ENCODE measurements at regions not wholly inside any gene's neighbourhood (a gene's known extent, or its start where the extent isn't known, plus 50 kb on each side); places are given as distances from the start of the nearest gene placed in this dataset.
"Not testable (repeated sequence)": the region's sequence is repeated elsewhere in the genome, so short reads cannot be mapped to it uniquely, and the experiment has no call there.

DNA sequence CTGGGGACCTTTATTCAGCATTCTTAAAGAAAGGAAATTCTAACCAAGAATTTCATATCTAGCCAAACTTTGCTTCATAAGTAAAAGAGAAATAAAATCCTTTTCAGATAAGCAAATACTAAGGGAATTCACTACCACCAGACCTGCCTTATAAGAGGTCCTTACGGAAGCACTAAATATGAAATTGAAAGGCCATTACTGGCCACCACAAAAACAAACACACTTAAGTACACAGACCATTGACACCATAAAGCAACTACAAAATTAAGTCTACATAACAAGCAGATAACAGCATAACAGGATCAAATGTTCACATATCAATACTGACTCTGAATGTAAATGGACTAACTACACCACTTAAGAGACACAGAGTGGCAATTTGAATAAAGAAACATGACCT lies 361.4 kb upstream of the POU5F2 start:
- H3K27ac ChIP-seq (ENCODE audit: low read length): no peak overlapping the region
- no peaks in the 10 kb centered on the region for H3K4me1 ChIP-seq (ENCODE audit: control insufficient read depth, insufficient read depth, low read length)
- ATAC-seq: no peak
- intact Hi-C loops (cut with DNase I): no loop called here
- DNase-seq: no peak
- no peaks in the 10 kb centered on the region for H3K9me3 ChIP-seq (ENCODE audit: control insufficient read depth, low read length)
- H3K27me3 ChIP-seq (ENCODE audit: control insufficient read depth, insufficient read depth): no peaks in the 10 kb centered on the region
- no peak overlapping the region for H3K4me3 ChIP-seq (ENCODE audit: low read length)
- WGBS: 93% methylated on average over 1 of the region's 1 CpG

GRCh38 chr5:94097384-94097783 lies 356.0 kb upstream of the POU5F2 start:
- H3K4me1 ChIP-seq (ENCODE audit: control insufficient read depth, insufficient read depth, low read length); H3K9me3 ChIP-seq (ENCODE audit: control insufficient read depth, low read length); ATAC-seq; H3K27ac ChIP-seq (ENCODE audit: low read length); DNase-seq; intact Hi-C loops (cut with DNase I); H3K27me3 ChIP-seq (ENCODE audit: control insufficient read depth, insufficient read depth); H3K4me3 ChIP-seq (ENCODE audit: low read length): not testable (repeated sequence)
- WGBS: 95% methylated on average over 2 of the region's 2 CpGs

- 80% methylated on average over 4 of the region's 4 CpGs for WGBS
- intact Hi-C loops (cut with DNase I): no loop called here
- no peak for DNase-seq
These were observed 353.5 kb upstream of the POU5F2 start for GRCh38 chr5:94094793-94095441.

DNA sequence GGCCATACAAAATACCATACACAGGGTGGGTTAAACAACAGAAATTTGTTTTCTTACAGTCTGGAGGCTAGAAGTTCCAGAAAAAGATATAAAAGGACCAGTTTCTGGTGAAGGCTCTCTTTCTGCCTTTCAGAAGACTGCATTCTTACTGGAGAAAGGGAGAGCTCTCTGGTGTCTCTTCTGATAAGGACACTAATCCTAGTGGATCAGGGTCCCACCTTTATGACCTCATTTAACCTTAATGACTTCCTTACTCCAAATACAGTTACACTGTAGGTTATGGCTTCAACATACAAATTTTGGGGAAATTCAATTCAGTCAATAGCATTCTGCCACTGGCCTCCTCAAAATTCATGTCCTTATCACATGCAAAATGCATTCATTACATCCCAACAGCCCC lies 351.9 kb upstream of the POU5F2 start:
- ATAC-seq: no peak
- peaks cover 1% of the 10 kb centered on the region for H3K4me1 ChIP-seq (ENCODE audit: control insufficient read depth, insufficient read depth, low read length)
- no peak overlapping the region for H3K4me3 ChIP-seq (ENCODE audit: low read length)
- no peak for DNase-seq
- H3K27me3 ChIP-seq (ENCODE audit: control insufficient read depth, insufficient read depth): no peaks in the 10 kb centered on the region
- no peaks in the 10 kb centered on the region for H3K9me3 ChIP-seq (ENCODE audit: control insufficient read depth, low read length)
- intact Hi-C loops (cut with DNase I): no loop called here
- no peak overlapping the region for H3K27ac ChIP-seq (ENCODE audit: low read length)

More at GRCh38 chr5:94094793-94095441, 353.5 kb upstream of the POU5F2 start:
- Histone ChIP-seq H3K9me3 (ENCODE audit: control insufficient read depth, low read length) (no peaks in the 10 kb centered on the region), H3K4me1 (ENCODE audit: control insufficient read depth, insufficient read depth, low read length) (no peaks in the 10 kb centered on the region), H3K27me3 (ENCODE audit: control insufficient read depth, insufficient read depth) (no peaks in the 10 kb centered on the region), H3K4me3 (ENCODE audit: low read length) (no peak overlapping the region), H3K27ac (ENCODE audit: low read length) (no peak overlapping the region)
- ATAC-seq: peak in 1 of 2 donors; percentile 64

GRCh38 chr5:94086635-94087034 lies 345.2 kb upstream of the POU5F2 start:
- H3K27ac ChIP-seq (ENCODE audit: low read length); intact Hi-C loops (cut with DNase I); H3K4me1 ChIP-seq (ENCODE audit: control insufficient read depth, insufficient read depth, low read length); DNase-seq; H3K27me3 ChIP-seq (ENCODE audit: control insufficient read depth, insufficient read depth); H3K4me3 ChIP-seq (ENCODE audit: low read length); ATAC-seq; H3K9me3 ChIP-seq (ENCODE audit: control insufficient read depth, low read length): not testable (repeated sequence)
- WGBS: 93% methylated on average over 8 of the region's 8 CpGs

GRCh38 chr5:94086194-94086593 lies 344.8 kb upstream of the POU5F2 start:
- Histone ChIP-seq H3K9me3 (ENCODE audit: control insufficient read depth, low read length) (no peaks in the 10 kb centered on the region), H3K4me1 (ENCODE audit: control insufficient read depth, insufficient read depth, low read length) (peaks cover 3% of the 10 kb centered on the region), H3K27ac (ENCODE audit: low read length) (no peak overlapping the region), H3K4me3 (ENCODE audit: low read length) (no peak overlapping the region), H3K27me3 (ENCODE audit: control insufficient read depth, insufficient read depth) (no peaks in the 10 kb centered on the region)
- 97% methylated on average over 2 of the region's 2 CpGs for WGBS
- intact Hi-C loops (cut with DNase I): no loop called here
- DNase-seq (no peak), ATAC-seq (no peak)

GRCh38 chr5:94082405-94082804 lies 341.0 kb upstream of the POU5F2 start:
- Histone ChIP-seq H3K4me1 (ENCODE audit: control insufficient read depth, insufficient read depth, low read length) (peaks cover 5% of the 10 kb centered on the region), H3K9me3 (ENCODE audit: control insufficient read depth, low read length) (no peaks in the 10 kb centered on the region), H3K4me3 (ENCODE audit: low read length) (no peak overlapping the region), H3K27me3 (ENCODE audit: control insufficient read depth, insufficient read depth) (no peaks in the 10 kb centered on the region), H3K27ac (ENCODE audit: low read length) (no peak overlapping the region)
- ATAC-seq (no peak), DNase-seq (no peak)
- intact Hi-C loops (cut with DNase I): no loop called here

DNA sequence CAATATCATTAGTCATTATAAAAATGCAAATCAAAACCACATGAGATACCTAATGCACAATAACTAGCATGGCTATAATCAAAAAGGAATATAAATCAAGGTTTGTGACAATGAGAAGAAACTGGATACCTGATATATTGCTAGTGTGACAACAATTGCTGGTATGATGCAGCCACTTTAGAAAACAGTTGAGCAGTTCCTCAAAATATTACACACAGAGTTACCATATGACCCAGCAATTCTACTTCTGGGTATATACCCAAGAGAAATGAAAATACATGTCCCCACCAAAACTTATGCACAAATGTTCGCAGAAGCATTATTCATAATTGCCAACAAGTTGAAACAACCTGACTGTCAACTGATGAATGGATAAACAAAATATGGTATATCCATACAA lies 339.7 kb upstream of the POU5F2 start:
- Histone ChIP-seq H3K4me1 (ENCODE audit: control insufficient read depth, insufficient read depth, low read length) (peaks cover 5% of the 10 kb centered on the region), H3K9me3 (ENCODE audit: control insufficient read depth, low read length) (no peaks in the 10 kb centered on the region), H3K4me3 (ENCODE audit: low read length) (no peak overlapping the region), H3K27me3 (ENCODE audit: control insufficient read depth, insufficient read depth) (no peaks in the 10 kb centered on the region), H3K27ac (ENCODE audit: low read length) (no peak overlapping the region)
- no peak for DNase-seq
- intact Hi-C loops (cut with DNase I): no loop called here
- ATAC-seq: no peak
- WGBS: 99% methylated on average over 1 of the region's 1 CpG

DNA sequence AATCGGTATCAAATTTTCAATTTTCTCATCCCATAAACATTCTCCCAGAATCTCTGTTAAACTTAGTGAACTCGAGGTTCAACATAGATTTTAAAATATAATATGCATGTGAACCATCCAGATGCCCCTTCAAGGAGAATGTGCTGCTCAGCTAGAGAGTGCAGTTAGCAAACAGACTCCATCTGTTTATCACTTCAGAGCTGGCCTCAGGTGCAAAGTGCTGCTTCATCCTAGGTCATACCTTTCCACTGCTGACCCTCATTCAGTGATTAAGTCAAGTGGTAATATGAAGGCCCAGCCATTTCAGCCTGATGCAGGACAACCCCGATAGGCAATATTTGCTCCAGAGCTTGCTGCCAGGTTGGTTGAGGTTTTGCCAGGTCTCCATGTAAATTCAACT lies 339.0 kb upstream of the POU5F2 start:
- Histone ChIP-seq H3K4me3 (ENCODE audit: low read length) (no peak overlapping the region), H3K27ac (ENCODE audit: low read length) (no peak overlapping the region), H3K9me3 (ENCODE audit: control insufficient read depth, low read length) (no peaks in the 10 kb centered on the region), H3K4me1 (ENCODE audit: control insufficient read depth, insufficient read depth, low read length) (peaks cover 5% of the 10 kb centered on the region), H3K27me3 (ENCODE audit: control insufficient read depth, insufficient read depth) (no peaks in the 10 kb centered on the region)
- 92% methylated on average over 3 of the region's 3 CpGs for WGBS
- ATAC-seq: no peak
- no peak for DNase-seq
- intact Hi-C loops (cut with DNase I): no loop called here

DNA sequence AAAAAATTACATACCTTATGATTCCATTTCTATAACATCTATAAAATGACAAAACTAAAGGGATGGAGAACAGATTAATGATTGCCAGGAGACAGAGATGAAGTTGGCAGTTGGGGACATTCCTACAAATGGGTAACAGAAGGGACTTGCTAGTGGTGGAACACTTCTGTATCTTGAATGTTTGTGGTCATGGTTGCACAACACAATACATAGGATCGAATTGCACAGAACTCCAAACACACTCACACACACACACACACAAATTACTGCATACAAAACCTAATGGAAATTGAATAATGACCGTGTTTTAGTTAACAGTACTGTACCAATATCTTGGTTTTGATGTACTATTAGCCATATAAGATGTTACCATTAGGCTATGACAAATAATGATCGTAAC lies 330.7 kb upstream of the POU5F2 start:
- Histone ChIP-seq H3K4me1 (ENCODE audit: control insufficient read depth, insufficient read depth, low read length) (peaks cover 1% of the 10 kb centered on the region), H3K9me3 (ENCODE audit: control insufficient read depth, low read length) (no peaks in the 10 kb centered on the region), H3K27ac (ENCODE audit: low read length) (no peak overlapping the region), H3K4me3 (ENCODE audit: low read length) (no peak overlapping the region), H3K27me3 (ENCODE audit: control insufficient read depth, insufficient read depth) (no peaks in the 10 kb centered on the region)
- intact Hi-C loops (cut with DNase I): no loop called here
- no peak for ATAC-seq
- WGBS: 95% methylated on average over 3 of the region's 3 CpGs
- no peak for DNase-seq

DNA sequence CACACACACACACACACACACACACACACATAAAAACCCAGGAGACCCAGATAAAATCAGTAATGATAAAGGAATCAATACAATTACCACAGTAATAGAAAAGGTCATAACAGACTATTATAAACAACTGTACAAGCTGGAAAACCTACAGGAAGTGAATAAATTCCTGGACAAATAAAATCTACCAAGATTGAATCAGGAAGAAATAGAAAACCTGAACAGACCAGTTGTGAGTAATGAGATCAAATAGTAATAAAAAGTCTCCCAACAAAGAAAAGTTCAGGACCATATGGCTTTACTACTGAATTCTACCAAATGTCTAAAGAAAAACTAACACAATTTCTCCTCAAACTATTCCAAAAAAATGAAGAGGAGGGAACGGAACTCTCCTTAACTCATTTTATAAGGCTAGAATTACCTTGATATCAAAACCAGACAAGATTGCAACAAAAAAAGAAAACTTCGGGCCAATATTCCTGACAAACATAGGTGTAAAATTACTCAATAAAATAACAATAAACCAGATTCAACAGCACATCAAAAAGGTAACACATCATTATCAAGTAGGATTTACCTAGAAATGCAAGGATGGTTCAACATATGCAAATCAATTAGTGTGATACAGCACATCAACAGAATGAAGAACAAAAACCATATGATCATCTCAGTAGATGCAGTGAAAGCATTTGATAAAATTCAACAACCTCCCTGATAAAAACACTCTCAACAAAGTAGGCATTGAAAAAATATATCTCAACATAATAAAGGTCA lies 325.2 kb upstream of the POU5F2 start:
- WGBS: 98% methylated on average over 2 of the region's 2 CpGs
- H3K27me3 ChIP-seq (ENCODE audit: control insufficient read depth, insufficient read depth): no peaks in the 10 kb centered on the region
- ATAC-seq: no peak
- no peaks in the 10 kb centered on the region for H3K4me1 ChIP-seq (ENCODE audit: control insufficient read depth, insufficient read depth, low read length)
- intact Hi-C loops (cut with DNase I): no loop called here
- no peak overlapping the region for H3K4me3 ChIP-seq (ENCODE audit: low read length)
- H3K9me3 ChIP-seq (ENCODE audit: control insufficient read depth, low read length): no peaks in the 10 kb centered on the region
- no peak overlapping the region for H3K27ac ChIP-seq (ENCODE audit: low read length)
- no peak for DNase-seq

All from right cardiac atrium (tissue), 5 donors.